PC-3 (cell line): ENCODE measurements at regions not wholly inside any gene's neighbourhood (a gene's known extent, or its start where the extent isn't known, plus 50 kb on each side); places are given as distances from the start of the nearest gene placed in this dataset.

ENCODE experiments used
- CTCF ChIP-seq: fragments of 300-600 bp; sonication (generic); conservative IDR thresholded peaks from 2 replicates; pipeline ENCODE4 v1.5.1; 2017; ENCODE audit warnings: antibody characterized with exemption, low read depth, mild to moderate bottlenecking, low read length
- EZH2 ChIP-seq: fragments of 300-600 bp; sonication (generic); IDR thresholded peaks from one replicate; pipeline ENCODE4 v1.6.1; 2017; ENCODE audit warnings: antibody characterized with exemption, mild to moderate bottlenecking, low read length; ENCODE audit not compliant: unreplicated experiment
- EZH2phosphoT487 ChIP-seq: fragments of 300-600 bp; sonication (generic); IDR thresholded peaks from 2 replicates; pipeline ENCODE4 v1.6.1; 2018; ENCODE audit warnings: mild to moderate bottlenecking, antibody characterized with exemption, low read length, borderline replicate concordance

DNA sequence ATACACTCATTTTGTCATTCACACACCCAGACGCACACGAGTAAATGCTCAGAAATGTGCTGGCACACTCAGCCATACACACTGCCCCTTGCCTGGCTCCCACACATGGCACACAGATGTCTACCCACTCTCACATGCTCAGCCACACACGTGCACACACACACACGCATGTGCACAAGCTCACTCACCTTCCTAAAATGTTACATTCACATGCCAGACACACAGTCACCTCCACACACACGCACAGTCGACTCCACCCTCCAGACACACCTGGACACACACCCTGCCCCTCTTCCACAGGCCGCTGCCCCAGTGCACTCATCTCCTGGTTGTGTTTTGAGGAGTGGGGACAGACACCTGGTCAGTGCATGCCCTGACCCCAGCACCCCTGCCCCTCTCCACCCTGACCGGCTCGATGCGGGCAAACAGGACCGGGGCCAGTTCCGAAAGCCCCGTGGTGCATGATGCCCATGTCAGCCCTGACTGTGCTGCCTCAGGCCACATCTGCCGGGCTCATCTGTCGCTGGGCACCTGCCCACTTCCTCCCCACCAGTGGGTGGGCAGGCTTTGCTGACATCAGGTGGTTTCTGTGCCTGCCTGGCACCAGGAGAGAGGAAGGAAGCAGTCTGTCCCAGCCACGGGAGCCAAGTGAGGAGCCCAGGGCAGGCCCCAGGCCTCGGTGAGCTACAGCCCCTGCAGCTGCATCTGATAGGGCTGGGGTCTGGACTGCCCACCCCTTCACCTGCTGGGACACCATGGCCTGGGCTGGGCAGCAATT is 84.9 kb upstream of the ZNF716 start:
- TF ChIP-seq CTCF: no peak
- no peak for TF ChIP-seq EZH2
- TF ChIP-seq EZH2phosphoT487: no peak
